GM03348 (cell line): ENCODE measurements at regions not wholly inside any gene's neighbourhood (a gene's known extent, or its start where the extent isn't known, plus 50 kb on each side); places are given as distances from the start of the nearest gene placed in this dataset.

Source experiments
- DNase-seq: peaks from one replicate; pipeline ENCODE4 v3.0.0; 2012; ENCODE audit warnings: low spot score

GRCh38 chr9:90538566-90538965, 104.1 kb downstream of the DIRAS2 start:
- no peak for DNase-seq

- DNase-seq = no peak
These were observed 103.3 kb downstream of the DIRAS2 start for GRCh38 chr9:90539286-90539685.

- no peak for DNase-seq
These were observed 101.9 kb downstream of the DIRAS2 start for GRCh38 chr9:90540734-90541133.

GRCh38 chr9:90544488-90544887, 98.1 kb downstream of the DIRAS2 start:
- no peak for DNase-seq

GRCh38 chr9:90546200-90546599, 96.4 kb downstream of the DIRAS2 start:
- peak; percentile 10 for DNase-seq

- DNase-seq = no peak
These were observed 94.7 kb downstream of the DIRAS2 start for GRCh38 chr9:90547896-90548295.

GRCh38 chr9:90552317-90552716, 90.3 kb downstream of the DIRAS2 start:
- no peak for DNase-seq

GRCh38 chr9:90555351-90556057, 87.1 kb downstream of the DIRAS2 start:
- DNase-seq = no peak

GRCh38 chr9:90556897-90557675, 85.5 kb downstream of the DIRAS2 start:
- DNase-seq = no peak

- DNase-seq = no peak
These were observed 83.2 kb downstream of the DIRAS2 start for GRCh38 chr9:90559075-90560073.
